SU-DHL-6 (cell line): ENCODE measurements at regions not wholly inside any gene's neighbourhood (a gene's known extent, or its start where the extent isn't known, plus 50 kb on each side); places are given as distances from the start of the nearest gene placed in this dataset.

Experiments
- H2AFZ ChIP-seq: fragments of 200-600 bp; sonication (generic); 2 replicates; pipeline ENCODE4 v1.6.1; 2014; ENCODE audit warnings: low read depth, mild to moderate bottlenecking, moderate library complexity, mixed read lengths, antibody characterized with exemption, low read length; ENCODE audit not compliant: severe bottlenecking
- H3F3A ChIP-seq: fragments of 200-600 bp; shearing (Covaris generic); 2 replicates; pipeline ENCODE4 v1.6.0; 2016; ENCODE audit warnings: antibody characterized with exemption, mild to moderate bottlenecking; ENCODE audit not compliant: insufficient read depth
- H3K27ac ChIP-seq: fragments of 200-600 bp; sonication (generic); 2 replicates; pipeline ENCODE4 v1.5.1; 2016; ENCODE audit warnings: low read depth, mild to moderate bottlenecking, low read length, moderate library complexity, mixed read lengths
- H3K27me3 ChIP-seq: fragments of 200-600 bp; sonication (generic), shearing (Covaris generic); 2 replicates; pipeline ENCODE4 v1.6.0; 2014; ENCODE audit warnings: mild to moderate bottlenecking, low read length
- H3K36me3 ChIP-seq: fragments of 200-600 bp; sonication (generic); 2 replicates; pipeline ENCODE4 v1.6.1; 2014; ENCODE audit warnings: mild to moderate bottlenecking, low read length, mixed read lengths
- H3K4me2 ChIP-seq: fragments of 300-600, 200-600 bp; shearing (Covaris generic), sonication (generic); 2 replicates; pipeline ENCODE4 v1.6.0; 2014; ENCODE audit warnings: low read length, low read depth, mild to moderate bottlenecking; ENCODE audit not compliant: poor library complexity, severe bottlenecking
- H3K4me3 ChIP-seq: fragments of 200-600 bp; sonication (generic); 2 replicates; pipeline ENCODE4 v1.5.1; 2014; ENCODE audit warnings: antibody characterized with exemption, low read length, mild to moderate bottlenecking, mixed read lengths; ENCODE audit not compliant: insufficient read depth, poor library complexity, severe bottlenecking
- H3K79me2 ChIP-seq: fragments of 200-600 bp; sonication (generic); 2 replicates; pipeline ENCODE4 v1.6.1; 2014; ENCODE audit warnings: mild to moderate bottlenecking, low read length, moderate library complexity; ENCODE audit not compliant: insufficient read depth
- H3K9ac ChIP-seq: fragments of 200-600 bp; sonication (generic); 2 replicates; pipeline ENCODE4 v1.7.0; 2014; ENCODE audit warnings: mild to moderate bottlenecking, low read length
- H3K9me2 ChIP-seq: fragments of 200-600 bp; sonication (generic); replicated peaks from 2 replicates; pipeline ENCODE4 v1.6.1; 2014; ENCODE audit warnings: low read length; ENCODE audit not compliant: insufficient read depth
- H3K9me3 ChIP-seq: fragments of 200-600 bp; sonication (generic); 2 replicates; pipeline ENCODE4 v1.6.1; 2014; ENCODE audit warnings: low read length, mixed read lengths; ENCODE audit not compliant: insufficient read depth
- H4K20me1 ChIP-seq: fragments of 200-600 bp; sonication (generic); 2 replicates; pipeline ENCODE4 v1.6.1; 2014; ENCODE audit warnings: low read depth, mild to moderate bottlenecking, antibody characterized with exemption, low read length, moderate library complexity, mixed read lengths
- EZH2phosphoT487 ChIP-seq: fragments of 200-600 bp; sonication (generic), shearing (Covaris generic); conservative IDR thresholded peaks from 2 replicates; pipeline ENCODE4 v1.6.1; 2018; ENCODE audit warnings: mild to moderate bottlenecking, antibody characterized with exemption, low read length, moderate library complexity, mixed read lengths
- TF ChIP-seq, protein P1 (sequence below): fragments of 200-600 bp; sonication (generic); IDR thresholded peaks from one replicate; pipeline ENCODE4 v1.5.1; 2017; ENCODE audit warnings: antibody characterized with exemption, mild to moderate bottlenecking, low read length, moderate library complexity; ENCODE audit not compliant: insufficient read depth, poor library complexity, severe bottlenecking

DNA sequence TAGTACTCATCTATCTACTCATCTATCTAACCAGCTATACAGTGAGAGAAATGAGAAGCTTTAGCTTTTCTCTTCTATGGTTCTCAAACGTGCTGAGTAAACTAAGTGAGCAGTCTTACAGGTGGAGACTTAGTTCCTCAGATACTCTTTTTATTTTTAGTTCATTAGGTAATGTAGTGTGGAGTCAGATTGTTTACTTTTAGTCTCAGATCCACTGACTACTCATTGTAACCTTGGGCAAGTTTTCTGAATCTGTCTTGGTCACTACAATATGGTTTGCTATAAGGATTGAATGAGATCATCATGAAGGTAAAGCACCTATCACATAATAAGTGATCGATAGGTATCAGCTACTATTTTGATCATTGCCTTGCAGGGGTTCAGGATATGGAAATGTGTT is 160.1 kb downstream of the RAB38 start:
- H3F3A ChIP-seq, result no peaks in the 10 kb centered on the region
- H2AFZ ChIP-seq, result no peak overlapping the region
- no peaks in the 10 kb centered on the region for H3K27me3 ChIP-seq
- H3K36me3 ChIP-seq, result no peaks in the 10 kb centered on the region
- TF ChIP-seq EZH2phosphoT487, result no peak
- TF ChIP-seq, protein P1, sequence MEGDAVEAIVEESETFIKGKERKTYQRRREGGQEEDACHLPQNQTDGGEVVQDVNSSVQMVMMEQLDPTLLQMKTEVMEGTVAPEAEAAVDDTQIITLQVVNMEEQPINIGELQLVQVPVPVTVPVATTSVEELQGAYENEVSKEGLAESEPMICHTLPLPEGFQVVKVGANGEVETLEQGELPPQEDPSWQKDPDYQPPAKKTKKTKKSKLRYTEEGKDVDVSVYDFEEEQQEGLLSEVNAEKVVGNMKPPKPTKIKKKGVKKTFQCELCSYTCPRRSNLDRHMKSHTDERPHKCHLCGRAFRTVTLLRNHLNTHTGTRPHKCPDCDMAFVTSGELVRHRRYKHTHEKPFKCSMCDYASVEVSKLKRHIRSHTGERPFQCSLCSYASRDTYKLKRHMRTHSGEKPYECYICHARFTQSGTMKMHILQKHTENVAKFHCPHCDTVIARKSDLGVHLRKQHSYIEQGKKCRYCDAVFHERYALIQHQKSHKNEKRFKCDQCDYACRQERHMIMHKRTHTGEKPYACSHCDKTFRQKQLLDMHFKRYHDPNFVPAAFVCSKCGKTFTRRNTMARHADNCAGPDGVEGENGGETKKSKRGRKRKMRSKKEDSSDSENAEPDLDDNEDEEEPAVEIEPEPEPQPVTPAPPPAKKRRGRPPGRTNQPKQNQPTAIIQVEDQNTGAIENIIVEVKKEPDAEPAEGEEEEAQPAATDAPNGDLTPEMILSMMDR, result no peak
- H4K20me1 ChIP-seq, result no peaks in the 10 kb centered on the region
- no peak overlapping the region for H3K9ac ChIP-seq
- H3K9me3 ChIP-seq, result no peaks in the 10 kb centered on the region
- no peaks in the 10 kb centered on the region for H3K9me2 ChIP-seq
- H3K4me2 ChIP-seq, result no peak overlapping the region
- no peak overlapping the region for H3K4me3 ChIP-seq
- no peaks in the 10 kb centered on the region for H3K79me2 ChIP-seq
- no peak overlapping the region for H3K27ac ChIP-seq

DNA sequence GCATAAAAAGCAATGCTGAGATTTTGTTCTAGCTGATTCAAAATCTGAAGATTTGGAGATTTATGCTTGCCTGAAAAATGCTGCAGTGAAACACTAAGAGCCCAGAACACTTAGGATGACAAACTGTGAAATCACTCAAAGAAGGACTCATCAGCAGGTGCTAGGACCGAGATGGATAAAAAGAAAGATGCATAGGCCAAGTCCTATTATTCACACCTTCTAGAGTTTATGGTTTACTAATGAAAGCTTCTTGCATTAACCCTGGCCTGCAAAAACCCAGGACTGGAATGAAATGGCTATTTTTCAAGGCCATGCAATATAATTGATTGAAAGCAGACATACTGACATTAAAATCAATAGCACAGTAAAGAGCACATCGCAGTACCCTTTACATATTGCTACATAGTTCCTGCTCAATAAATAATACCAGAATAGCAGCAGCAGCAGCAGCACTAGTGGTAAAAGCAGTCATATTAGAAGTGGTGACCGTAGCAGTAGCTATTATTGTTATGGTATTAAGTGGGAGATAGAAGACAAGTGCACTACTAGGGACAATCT is 161.7 kb downstream of the RAB38 start:
- Histone ChIP-seq H3K9me3 (no peaks in the 10 kb centered on the region), H2AFZ (no peak overlapping the region), H4K20me1 (no peaks in the 10 kb centered on the region), H3K27me3 (no peaks in the 10 kb centered on the region), H3K4me2 (no peak overlapping the region), H3F3A (no peaks in the 10 kb centered on the region), H3K36me3 (no peaks in the 10 kb centered on the region), H3K9ac (no peak overlapping the region), H3K27ac (no peak overlapping the region), H3K9me2 (no peaks in the 10 kb centered on the region), H3K4me3 (no peak overlapping the region), H3K79me2 (no peaks in the 10 kb centered on the region)
- TF ChIP-seq, protein P1, result no peak
- no peak for TF ChIP-seq EZH2phosphoT487

- no peaks in the 10 kb centered on the region for H4K20me1 ChIP-seq
- H3K4me2 ChIP-seq, result no peak overlapping the region
- no peaks in the 10 kb centered on the region for H3K36me3 ChIP-seq
- no peak overlapping the region for H3K4me3 ChIP-seq
- H3K27ac ChIP-seq, result no peak overlapping the region
- no peak overlapping the region for H2AFZ ChIP-seq
- H3F3A ChIP-seq, result no peaks in the 10 kb centered on the region
- H3K79me2 ChIP-seq, result no peaks in the 10 kb centered on the region
- no peak overlapping the region for H3K9ac ChIP-seq
- H3K9me2 ChIP-seq, result no peaks in the 10 kb centered on the region
- H3K9me3 ChIP-seq, result no peaks in the 10 kb centered on the region
- no peaks in the 10 kb centered on the region for H3K27me3 ChIP-seq
- TF ChIP-seq, protein P1, result no peak
- no peak for TF ChIP-seq EZH2phosphoT487
Observed at GRCh38 chr11:88012456-88012855, 162.8 kb downstream of the RAB38 start.

- Histone ChIP-seq H3K9me3 (no peaks in the 10 kb centered on the region), H3K4me2 (no peak overlapping the region), H3K4me3 (no peak overlapping the region), H3K9ac (no peak overlapping the region), H3F3A (no peaks in the 10 kb centered on the region; the same call in 1 of the 2 replicates), H3K9me2 (no peaks in the 10 kb centered on the region), H2AFZ (no peak overlapping the region), H3K36me3 (no peaks in the 10 kb centered on the region), H3K79me2 (no peaks in the 10 kb centered on the region), H3K27me3 (no peaks in the 10 kb centered on the region), H3K27ac (no peak overlapping the region), H4K20me1 (no peaks in the 10 kb centered on the region)
- no peak for TF ChIP-seq EZH2phosphoT487
- TF ChIP-seq, protein P1, result no peak
Observed at GRCh38 chr11:87976009-87976408, 199.2 kb downstream of the RAB38 start.
